ENCODE measurements at regions not wholly inside any gene's neighbourhood (a gene's known extent, or its start where the extent isn't known, plus 50 kb on each side); places are given as distances from the start of the nearest gene placed in this dataset.

GRCh38 chr13:39943711-39944110, 288.2 kb downstream of the COG6 start:
- Histone ChIP-seq H3K36me3 (ENCODE audit: control insufficient read depth, low read length) (no peaks in the 10 kb centered on the region), H3K27ac (ENCODE audit: low read depth, low read length) (no peak overlapping the region), H3F3A (ENCODE audit: control insufficient read depth, insufficient read depth) (no peaks in the 10 kb centered on the region), H3K9me2 (replicated peaks; ENCODE audit: control insufficient read depth, low read length) (no peaks in the 10 kb centered on the region), H3K4me3 (ENCODE audit: low read length) (no peak overlapping the region), H3K4me1 (ENCODE audit: control insufficient read depth, low read length) (peaks cover 9% of the 10 kb centered on the region), H3K4me2 (ENCODE audit: low read length) (no peak overlapping the region), H3K9me3 (ENCODE audit: control insufficient read depth, insufficient read depth, low read length) (no peaks in the 10 kb centered on the region), H3K27me3 (ENCODE audit: control insufficient read depth, low read length) (no peaks in the 10 kb centered on the region), H3K79me2 (ENCODE audit: control insufficient read depth, low read length) (no peaks in the 10 kb centered on the region), H4K20me1 (ENCODE audit: control insufficient read depth, insufficient read depth, low read depth, low read length) (no peaks in the 10 kb centered on the region)
- no peak for TF ChIP-seq EZH2phosphoT487 (IDR thresholded peaks at IDR 0.05; ENCODE audit: borderline replicate concordance, low read length)
- TF ChIP-seq CTCF (IDR thresholded peaks at IDR 0.05; ENCODE audit: low read depth, low read length, poor library complexity, severe bottlenecking) = no peak

- H3F3A ChIP-seq (ENCODE audit: control insufficient read depth, insufficient read depth) = no peaks in the 10 kb centered on the region
- no peak overlapping the region for H3K4me3 ChIP-seq (ENCODE audit: low read length)
- peaks cover 18% of the 10 kb centered on the region for H3K4me1 ChIP-seq (ENCODE audit: control insufficient read depth, low read length)
- no peak for TF ChIP-seq EZH2phosphoT487 (IDR thresholded peaks at IDR 0.05; ENCODE audit: borderline replicate concordance, low read length)
- H3K9me3 ChIP-seq (ENCODE audit: control insufficient read depth, insufficient read depth, low read length) = no peaks in the 10 kb centered on the region
- H3K27ac ChIP-seq (ENCODE audit: low read depth, low read length) = no peak overlapping the region
- H3K4me2 ChIP-seq (ENCODE audit: low read length) = no peak overlapping the region
- H3K36me3 ChIP-seq (ENCODE audit: control insufficient read depth, low read length) = no peaks in the 10 kb centered on the region
- H3K9me2 ChIP-seq (replicated peaks; ENCODE audit: control insufficient read depth, low read length) = no peaks in the 10 kb centered on the region
- no peaks in the 10 kb centered on the region for H3K27me3 ChIP-seq (ENCODE audit: control insufficient read depth, low read length)
- no peaks in the 10 kb centered on the region for H4K20me1 ChIP-seq (ENCODE audit: control insufficient read depth, insufficient read depth, low read depth, low read length)
- H3K79me2 ChIP-seq (ENCODE audit: control insufficient read depth, low read length) = no peaks in the 10 kb centered on the region
These were observed 289.8 kb downstream of the COG6 start for GRCh38 chr13:39945226-39945625.

- TF ChIP-seq CTCF (IDR thresholded peaks at IDR 0.05; ENCODE audit: low read depth, low read length, poor library complexity, severe bottlenecking) (no peak), EZH2phosphoT487 (IDR thresholded peaks at IDR 0.05; ENCODE audit: borderline replicate concordance, low read length) (no peak)
- no peak overlapping the region for H3K4me3 ChIP-seq (ENCODE audit: low read length)
- no peaks in the 10 kb centered on the region for H4K20me1 ChIP-seq (ENCODE audit: control insufficient read depth, insufficient read depth, low read depth, low read length)
- no peaks in the 10 kb centered on the region for H3K9me2 ChIP-seq (replicated peaks; ENCODE audit: control insufficient read depth, low read length)
- peaks cover 34% of the 10 kb centered on the region for H3K4me1 ChIP-seq (ENCODE audit: control insufficient read depth, low read length)
- H3K79me2 ChIP-seq (ENCODE audit: control insufficient read depth, low read length) = no peaks in the 10 kb centered on the region
- H3K27me3 ChIP-seq (ENCODE audit: control insufficient read depth, low read length) = no peaks in the 10 kb centered on the region
- no peaks in the 10 kb centered on the region for H3K36me3 ChIP-seq (ENCODE audit: control insufficient read depth, low read length)
- peaks cover 2% of the 10 kb centered on the region for H3F3A ChIP-seq (ENCODE audit: control insufficient read depth, insufficient read depth)
- H3K27ac ChIP-seq (ENCODE audit: low read depth, low read length) = no peak overlapping the region
- no peak overlapping the region for H3K4me2 ChIP-seq (ENCODE audit: low read length)
- peaks cover 3% of the 10 kb centered on the region; the same call in 1 of the 2 replicates for H3K9me3 ChIP-seq (ENCODE audit: control insufficient read depth, insufficient read depth, low read length)
These were observed 291.3 kb downstream of the COG6 start for GRCh38 chr13:39946769-39947168.

- no peak for TF ChIP-seq CTCF (IDR thresholded peaks at IDR 0.05; ENCODE audit: low read depth, low read length, poor library complexity, severe bottlenecking)
- no peak for TF ChIP-seq EZH2phosphoT487 (IDR thresholded peaks at IDR 0.05; ENCODE audit: borderline replicate concordance, low read length)
- H3K27ac ChIP-seq (ENCODE audit: low read depth, low read length) = peak overlapping the region; percentile 62
These were observed 295.8 kb downstream of the COG6 start for GRCh38 chr13:39951301-39951700.

More at GRCh38 chr13:39951301-39951700, 295.8 kb downstream of the COG6 start:
- peaks cover 41% of the 10 kb centered on the region for H3K4me1 ChIP-seq (ENCODE audit: control insufficient read depth, low read length)
- no peaks in the 10 kb centered on the region for H3K36me3 ChIP-seq (ENCODE audit: control insufficient read depth, low read length)
- peaks cover 12% of the 10 kb centered on the region for H3F3A ChIP-seq (ENCODE audit: control insufficient read depth, insufficient read depth)
- H3K4me3 ChIP-seq (ENCODE audit: low read length) = no peak overlapping the region; the same call in 1 of the 2 replicates
- H4K20me1 ChIP-seq (ENCODE audit: control insufficient read depth, insufficient read depth, low read depth, low read length) = no peaks in the 10 kb centered on the region
- H3K9me2 ChIP-seq (replicated peaks; ENCODE audit: control insufficient read depth, low read length) = no peaks in the 10 kb centered on the region
- H3K79me2 ChIP-seq (ENCODE audit: control insufficient read depth, low read length) = no peaks in the 10 kb centered on the region
- peaks cover 3% of the 10 kb centered on the region; the same call in 1 of the 2 replicates for H3K9me3 ChIP-seq (ENCODE audit: control insufficient read depth, insufficient read depth, low read length)
- peak overlapping the region; percentile 49 for H3K4me2 ChIP-seq (ENCODE audit: low read length)
- H3K27me3 ChIP-seq (ENCODE audit: control insufficient read depth, low read length) = no peaks in the 10 kb centered on the region
